ENCODE measurements at regions not wholly inside any gene's neighbourhood (a gene's known extent, or its start where the extent isn't known, plus 50 kb on each side); places are given as distances from the start of the nearest gene placed in this dataset.
"Not testable (repeated sequence)": the region's sequence is repeated elsewhere in the genome, so short reads cannot be mapped to it uniquely, and the experiment has no call there.

- DNase-seq (ENCODE audit: low read depth) = no peak
Measured at GRCh38 chr2:40043641-40044040, 264.6 kb upstream of the THUMPD2 start.

GRCh38 chr2:40043191-40043590, 264.1 kb upstream of the THUMPD2 start:
- peak; percentile 42 for DNase-seq (ENCODE audit: low read depth)

- peak; percentile 69 for DNase-seq (ENCODE audit: low read depth)
Measured at GRCh38 chr2:40041422-40042382, 262.6 kb upstream of the THUMPD2 start.

- no peak for DNase-seq (ENCODE audit: low read depth)
Measured at GRCh38 chr2:40039549-40039948, 260.5 kb upstream of the THUMPD2 start.

- DNase-seq (ENCODE audit: low read depth) = no peak
Measured at GRCh38 chr2:40038646-40039045, 259.6 kb upstream of the THUMPD2 start.

- no peak for DNase-seq (ENCODE audit: low read depth)
Measured at GRCh38 chr2:40037303-40037702, 258.2 kb upstream of the THUMPD2 start.

GRCh38 chr2:40036241-40036640, 257.2 kb upstream of the THUMPD2 start:
- no peak for DNase-seq (ENCODE audit: low read depth)

- no peak for DNase-seq (ENCODE audit: low read depth)
Measured at GRCh38 chr2:40034801-40035200, 255.7 kb upstream of the THUMPD2 start.

GRCh38 chr2:40034198-40034597, 255.1 kb upstream of the THUMPD2 start:
- peak; percentile 84 for DNase-seq (ENCODE audit: low read depth)

- no peak for DNase-seq (ENCODE audit: low read depth)
Measured at GRCh38 chr2:40033781-40034180, 254.7 kb upstream of the THUMPD2 start.

- DNase-seq (ENCODE audit: low read depth) = peak; percentile 78
Measured at GRCh38 chr2:40032650-40033319, 253.7 kb upstream of the THUMPD2 start.

- no peak for DNase-seq (ENCODE audit: low read depth)
Measured at GRCh38 chr2:40030456-40030975, 251.5 kb upstream of the THUMPD2 start.

GRCh38 chr2:40028792-40029488, 249.9 kb upstream of the THUMPD2 start:
- no peak for DNase-seq (ENCODE audit: low read depth)

- DNase-seq (ENCODE audit: low read depth) = no peak
Measured at GRCh38 chr2:40027968-40028367, 248.9 kb upstream of the THUMPD2 start.

- not testable (repeated sequence) for DNase-seq (ENCODE audit: low read depth)
Measured at GRCh38 chr2:40025276-40025675, 246.2 kb upstream of the THUMPD2 start.

GRCh38 chr2:40020997-40021396, 241.9 kb upstream of the THUMPD2 start:
- no peak for DNase-seq (ENCODE audit: low read depth)

- DNase-seq (ENCODE audit: low read depth) = no peak
Measured at GRCh38 chr2:40016151-40016885, 237.3 kb upstream of the THUMPD2 start.

GRCh38 chr2:40013962-40014361, 234.9 kb upstream of the THUMPD2 start:
- DNase-seq (ENCODE audit: low read depth) = not testable (repeated sequence)

GRCh38 chr2:40004336-40004735, 225.3 kb upstream of the THUMPD2 start:
- DNase-seq (ENCODE audit: low read depth) = no peak

GRCh38 chr2:40002339-40002738, 223.3 kb upstream of the THUMPD2 start:
- no peak for DNase-seq (ENCODE audit: low read depth)

GRCh38 chr2:39999864-40000263, 220.8 kb upstream of the THUMPD2 start:
- no peak for DNase-seq (ENCODE audit: low read depth)

- no peak for DNase-seq (ENCODE audit: low read depth)
Measured at GRCh38 chr2:39998617-39999016, 219.6 kb upstream of the THUMPD2 start.

Data from GM04504 (cell line).